ENCODE measurements at regions not wholly inside any gene's neighbourhood (a gene's known extent, or its start where the extent isn't known, plus 50 kb on each side); places are given as distances from the start of the nearest gene placed in this dataset.
A peak's percentile ranks its signal among the peaks of the same experiment; 100 is the strongest.

- no peak for DNase-seq
- H3K4me1 ChIP-seq: no peaks in the 10 kb centered on the region
- H3K27ac ChIP-seq: no peak overlapping the region
- no peaks in the 10 kb centered on the region for H3K9me3 ChIP-seq
- H3K36me3 ChIP-seq: no peaks in the 10 kb centered on the region
- no peak for TF ChIP-seq POLR2A (IDR thresholded peaks at IDR 0.05)
- TF ChIP-seq CTCF (IDR thresholded peaks at IDR 0.05): no peak
- no peaks in the 10 kb centered on the region for H3K27me3 ChIP-seq
- H3K4me3 ChIP-seq: no peak overlapping the region
Observed at GRCh38 chr3:76096036-76096435, 310.7 kb upstream of the ZNF717 start.

GRCh38 chr3:76096836-76097588 lies 311.7 kb upstream of the ZNF717 start:
- no peaks in the 10 kb centered on the region for H3K36me3 ChIP-seq
- H3K27ac ChIP-seq: no peak overlapping the region
- TF ChIP-seq POLR2A (IDR thresholded peaks at IDR 0.05) (no peak), CTCF (IDR thresholded peaks at IDR 0.05) (no peak)
- no peaks in the 10 kb centered on the region for H3K4me1 ChIP-seq
- no peaks in the 10 kb centered on the region for H3K9me3 ChIP-seq
- no peak for DNase-seq
- H3K4me3 ChIP-seq: no peak overlapping the region
- no peaks in the 10 kb centered on the region for H3K27me3 ChIP-seq

DNA sequence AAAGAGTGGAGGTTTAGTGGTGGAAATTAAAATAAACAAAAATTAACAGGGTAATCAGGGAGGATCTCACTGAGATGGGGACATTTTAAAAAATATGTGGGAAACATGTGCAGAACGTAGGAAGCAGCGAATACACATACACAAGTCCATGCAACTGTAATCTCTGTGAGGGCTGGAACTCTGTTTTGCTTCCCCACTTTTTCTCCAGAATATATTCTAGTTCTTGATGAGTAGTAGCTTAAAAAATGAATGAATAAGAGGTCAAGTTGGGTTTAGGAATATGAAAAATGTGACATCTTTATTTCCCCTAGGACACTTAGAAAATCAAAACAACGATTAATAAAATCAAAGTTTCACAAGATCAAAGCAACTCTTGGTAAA lies 312.2 kb upstream of the ZNF717 start:
- DNase-seq: no peak
- Histone ChIP-seq H3K4me1 (no peaks in the 10 kb centered on the region), H3K36me3 (no peaks in the 10 kb centered on the region), H3K9me3 (no peaks in the 10 kb centered on the region), H3K27me3 (no peaks in the 10 kb centered on the region), H3K27ac (no peak overlapping the region), H3K4me3 (no peak overlapping the region)
- TF ChIP-seq CTCF (IDR thresholded peaks at IDR 0.05) (no peak), POLR2A (IDR thresholded peaks at IDR 0.05) (no peak)

- Histone ChIP-seq H3K27me3 (no peaks in the 10 kb centered on the region), H3K4me1 (no peaks in the 10 kb centered on the region), H3K4me3 (no peak overlapping the region), H3K36me3 (no peaks in the 10 kb centered on the region), H3K9me3 (no peaks in the 10 kb centered on the region), H3K27ac (no peak overlapping the region)
- no peak for DNase-seq
- TF ChIP-seq POLR2A (IDR thresholded peaks at IDR 0.05): no peak
- no peak for TF ChIP-seq CTCF (IDR thresholded peaks at IDR 0.05)
Observed at GRCh38 chr3:76099956-76100355, 314.6 kb upstream of the ZNF717 start.

DNA sequence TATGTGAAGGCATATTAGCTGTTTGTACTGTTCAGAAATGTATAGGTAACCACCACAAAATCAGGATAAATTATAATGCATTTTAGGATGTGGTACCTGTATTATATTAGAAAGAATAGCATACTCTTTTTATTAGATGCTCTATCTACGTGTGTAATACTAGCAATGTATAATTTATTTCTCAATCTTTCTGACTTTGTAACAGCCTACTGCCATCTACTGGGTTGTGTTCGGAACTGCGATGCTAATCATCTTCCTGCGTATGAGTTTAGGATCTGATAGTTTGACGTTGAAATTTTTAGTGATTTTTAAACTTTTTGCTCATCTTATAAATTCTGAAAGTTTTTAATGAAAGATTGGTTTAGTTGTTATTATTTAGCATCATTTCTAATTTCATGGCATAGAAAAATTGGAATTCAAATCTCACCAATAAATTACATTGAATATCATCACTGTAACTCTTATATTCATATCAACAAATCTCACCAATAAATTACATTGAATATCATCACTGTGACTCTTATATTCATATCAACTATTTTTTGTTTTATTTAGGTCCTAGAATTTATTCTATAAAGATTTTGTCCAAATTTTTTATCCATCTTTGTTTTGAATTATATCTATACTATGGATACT lies 322.7 kb upstream of the ZNF717 start:
- no peak overlapping the region for H3K27ac ChIP-seq
- H3K9me3 ChIP-seq: no peaks in the 10 kb centered on the region
- DNase-seq: no peak
- TF ChIP-seq POLR2A (IDR thresholded peaks at IDR 0.05) (no peak), CTCF (IDR thresholded peaks at IDR 0.05) (peak in 4 of 6 experiments; percentile 22 to 47 (median 44))
- no peak overlapping the region for H3K4me3 ChIP-seq
- no peaks in the 10 kb centered on the region for H3K27me3 ChIP-seq
- H3K36me3 ChIP-seq: no peaks in the 10 kb centered on the region
- H3K4me1 ChIP-seq: no peaks in the 10 kb centered on the region

All from Peyer's patch (tissue), 4 donors.